ENCODE measurements at regions not wholly inside any gene's neighbourhood (a gene's known extent, or its start where the extent isn't known, plus 50 kb on each side); places are given as distances from the start of the nearest gene placed in this dataset.

GRCh38 chr11:80603472-80603871 lies 1162.6 kb upstream of the TENM4 start:
- TF ChIP-seq SUZ12 (IDR thresholded peaks at IDR 0.05; ENCODE audit: extremely low read depth, insufficient read depth, insufficient read length) (no peak), ZNF274 (IDR thresholded peaks at IDR 0.05; ENCODE audit: low read depth, low read length) (no peak), YY1 (IDR thresholded peaks at IDR 0.05; ENCODE audit: insufficient read depth, insufficient read length) (no peak)
- no peak for DNase-seq (ENCODE audit: low read depth, low spot score)
- H3K9me3 ChIP-seq (ENCODE audit: insufficient read depth, low read length): no peaks in the 10 kb centered on the region
- no peaks in the 10 kb centered on the region for H3K36me3 ChIP-seq (ENCODE audit: insufficient read depth, insufficient read length, low read length)
- no peaks in the 10 kb centered on the region for H3K4me1 ChIP-seq (ENCODE audit: insufficient read depth, insufficient read length)
- H3K27me3 ChIP-seq (ENCODE audit: insufficient read depth, insufficient read length): no peaks in the 10 kb centered on the region
- H3K9ac ChIP-seq (ENCODE audit: insufficient read length, low read depth): no peak overlapping the region
- no peak overlapping the region for H3K4me3 ChIP-seq (ENCODE audit: insufficient read length, low read depth)

- Histone ChIP-seq H3K9ac (ENCODE audit: insufficient read length, low read depth) (no peak overlapping the region), H3K4me3 (ENCODE audit: insufficient read length, low read depth) (no peak overlapping the region), H3K4me1 (ENCODE audit: insufficient read depth, insufficient read length) (no peaks in the 10 kb centered on the region), H3K27me3 (ENCODE audit: insufficient read depth, insufficient read length) (no peaks in the 10 kb centered on the region), H3K9me3 (ENCODE audit: insufficient read depth, low read length) (no peaks in the 10 kb centered on the region), H3K36me3 (ENCODE audit: insufficient read depth, insufficient read length, low read length) (no peaks in the 10 kb centered on the region)
- no peak for DNase-seq (ENCODE audit: low read depth, low spot score)
- no peak for TF ChIP-seq YY1 (IDR thresholded peaks at IDR 0.05; ENCODE audit: insufficient read depth, insufficient read length)
- no peak for TF ChIP-seq ZNF274 (IDR thresholded peaks at IDR 0.05; ENCODE audit: low read depth, low read length)
- no peak for TF ChIP-seq SUZ12 (IDR thresholded peaks at IDR 0.05; ENCODE audit: extremely low read depth, insufficient read depth, insufficient read length)
These were observed 1158.1 kb upstream of the TENM4 start for GRCh38 chr11:80598905-80599304.

GRCh38 chr11:80596291-80596810 lies 1155.5 kb upstream of the TENM4 start:
- Histone ChIP-seq H3K9ac (ENCODE audit: insufficient read length, low read depth) (no peak overlapping the region), H3K4me1 (ENCODE audit: insufficient read depth, insufficient read length) (no peaks in the 10 kb centered on the region), H3K27me3 (ENCODE audit: insufficient read depth, insufficient read length) (no peaks in the 10 kb centered on the region), H3K9me3 (ENCODE audit: insufficient read depth, low read length) (no peaks in the 10 kb centered on the region), H3K36me3 (ENCODE audit: insufficient read depth, insufficient read length, low read length) (no peaks in the 10 kb centered on the region), H3K4me3 (ENCODE audit: insufficient read length, low read depth) (no peak overlapping the region)
- DNase-seq (ENCODE audit: low read depth, low spot score): no peak
- TF ChIP-seq SUZ12 (IDR thresholded peaks at IDR 0.05; ENCODE audit: extremely low read depth, insufficient read depth, insufficient read length): no peak
- TF ChIP-seq YY1 (IDR thresholded peaks at IDR 0.05; ENCODE audit: insufficient read depth, insufficient read length): no peak
- no peak for TF ChIP-seq ZNF274 (IDR thresholded peaks at IDR 0.05; ENCODE audit: low read depth, low read length)

GRCh38 chr11:80595011-80595410 lies 1154.2 kb upstream of the TENM4 start:
- H3K9me3 ChIP-seq (ENCODE audit: insufficient read depth, low read length): no peaks in the 10 kb centered on the region
- H3K4me3 ChIP-seq (ENCODE audit: insufficient read length, low read depth): no peak overlapping the region
- H3K9ac ChIP-seq (ENCODE audit: insufficient read length, low read depth): no peak overlapping the region
- no peaks in the 10 kb centered on the region for H3K4me1 ChIP-seq (ENCODE audit: insufficient read depth, insufficient read length)
- no peaks in the 10 kb centered on the region for H3K27me3 ChIP-seq (ENCODE audit: insufficient read depth, insufficient read length)
- no peaks in the 10 kb centered on the region for H3K36me3 ChIP-seq (ENCODE audit: insufficient read depth, insufficient read length, low read length)
- TF ChIP-seq SUZ12 (IDR thresholded peaks at IDR 0.05; ENCODE audit: extremely low read depth, insufficient read depth, insufficient read length): no peak
- TF ChIP-seq YY1 (IDR thresholded peaks at IDR 0.05; ENCODE audit: insufficient read depth, insufficient read length): no peak
- TF ChIP-seq ZNF274 (IDR thresholded peaks at IDR 0.05; ENCODE audit: low read depth, low read length): no peak
- no peak for DNase-seq (ENCODE audit: low read depth, low spot score)

- Histone ChIP-seq H3K4me3 (ENCODE audit: insufficient read length, low read depth) (no peak overlapping the region), H3K36me3 (ENCODE audit: insufficient read depth, insufficient read length, low read length) (no peaks in the 10 kb centered on the region), H3K27me3 (ENCODE audit: insufficient read depth, insufficient read length) (no peaks in the 10 kb centered on the region), H3K4me1 (ENCODE audit: insufficient read depth, insufficient read length) (no peaks in the 10 kb centered on the region), H3K9ac (ENCODE audit: insufficient read length, low read depth) (no peak overlapping the region), H3K9me3 (ENCODE audit: insufficient read depth, low read length) (no peaks in the 10 kb centered on the region)
- DNase-seq (ENCODE audit: low read depth, low spot score): no peak
- TF ChIP-seq ZNF274 (IDR thresholded peaks at IDR 0.05; ENCODE audit: low read depth, low read length) (no peak), SUZ12 (IDR thresholded peaks at IDR 0.05; ENCODE audit: extremely low read depth, insufficient read depth, insufficient read length) (no peak), YY1 (IDR thresholded peaks at IDR 0.05; ENCODE audit: insufficient read depth, insufficient read length) (no peak)
These were observed 1153.0 kb upstream of the TENM4 start for GRCh38 chr11:80593648-80594374.

GRCh38 chr11:80592546-80592945 lies 1151.7 kb upstream of the TENM4 start:
- Histone ChIP-seq H3K9ac (ENCODE audit: insufficient read length, low read depth) (no peak overlapping the region), H3K27me3 (ENCODE audit: insufficient read depth, insufficient read length) (no peaks in the 10 kb centered on the region), H3K36me3 (ENCODE audit: insufficient read depth, insufficient read length, low read length) (no peaks in the 10 kb centered on the region), H3K9me3 (ENCODE audit: insufficient read depth, low read length) (no peaks in the 10 kb centered on the region), H3K4me1 (ENCODE audit: insufficient read depth, insufficient read length) (no peaks in the 10 kb centered on the region), H3K4me3 (ENCODE audit: insufficient read length, low read depth) (no peak overlapping the region)
- no peak for TF ChIP-seq SUZ12 (IDR thresholded peaks at IDR 0.05; ENCODE audit: extremely low read depth, insufficient read depth, insufficient read length)
- no peak for TF ChIP-seq ZNF274 (IDR thresholded peaks at IDR 0.05; ENCODE audit: low read depth, low read length)
- TF ChIP-seq YY1 (IDR thresholded peaks at IDR 0.05; ENCODE audit: insufficient read depth, insufficient read length): no peak
- DNase-seq (ENCODE audit: low read depth, low spot score): no peak

GRCh38 chr11:80587906-80588305 lies 1147.1 kb upstream of the TENM4 start:
- DNase-seq (ENCODE audit: low read depth, low spot score): no peak
- Histone ChIP-seq H3K36me3 (ENCODE audit: insufficient read depth, insufficient read length, low read length) (no peaks in the 10 kb centered on the region), H3K4me3 (ENCODE audit: insufficient read length, low read depth) (no peak overlapping the region), H3K9me3 (ENCODE audit: insufficient read depth, low read length) (no peaks in the 10 kb centered on the region), H3K9ac (ENCODE audit: insufficient read length, low read depth) (no peak overlapping the region), H3K27me3 (ENCODE audit: insufficient read depth, insufficient read length) (no peaks in the 10 kb centered on the region), H3K4me1 (ENCODE audit: insufficient read depth, insufficient read length) (no peaks in the 10 kb centered on the region)
- TF ChIP-seq ZNF274 (IDR thresholded peaks at IDR 0.05; ENCODE audit: low read depth, low read length) (no peak), YY1 (IDR thresholded peaks at IDR 0.05; ENCODE audit: insufficient read depth, insufficient read length) (no peak), SUZ12 (IDR thresholded peaks at IDR 0.05; ENCODE audit: extremely low read depth, insufficient read depth, insufficient read length) (no peak)
